Left kidney (tissue), 1 donor: ENCODE measurements at regions not wholly inside any gene's neighbourhood (a gene's known extent, or its start where the extent isn't known, plus 50 kb on each side); places are given as distances from the start of the nearest gene placed in this dataset.
"Not testable (repeated sequence)": the region's sequence is repeated elsewhere in the genome, so short reads cannot be mapped to it uniquely, and the experiment has no call there.

Experiments used
- DNase-seq: peaks from one replicate; pipeline ENCODE4 v3.0.0-alpha.2; 2013

GRCh38 chr21:28419811-28420210, 572.9 kb downstream of the LTN1 start:
- DNase-seq: no peak

- DNase-seq: no peak
These were observed 573.8 kb downstream of the LTN1 start for GRCh38 chr21:28418726-28419514.

- DNase-seq: no peak
These were observed 582.4 kb downstream of the LTN1 start for GRCh38 chr21:28410256-28410655.

GRCh38 chr21:28402616-28402989, 590.1 kb downstream of the LTN1 start:
- no peak for DNase-seq

- no peak for DNase-seq
These were observed 595.6 kb downstream of the LTN1 start for GRCh38 chr21:28397040-28397439.

- no peak for DNase-seq
These were observed 596.3 kb downstream of the LTN1 start for GRCh38 chr21:28396421-28396820.

GRCh38 chr21:28393279-28393678, 599.4 kb downstream of the LTN1 start:
- peak; percentile 68 for DNase-seq

- DNase-seq: no peak
These were observed 600.5 kb downstream of the LTN1 start for GRCh38 chr21:28391938-28392849.

GRCh38 chr21:28387220-28387619, 605.5 kb downstream of the LTN1 start:
- DNase-seq: no peak

GRCh38 chr21:28385845-28386244, 606.8 kb downstream of the LTN1 start:
- no peak for DNase-seq

- DNase-seq: not testable (repeated sequence)
These were observed 611.5 kb downstream of the LTN1 start for GRCh38 chr21:28381000-28381745.

- DNase-seq: no peak
These were observed 612.4 kb downstream of the LTN1 start for GRCh38 chr21:28380241-28380640.

- no peak for DNase-seq
These were observed 614.7 kb downstream of the LTN1 start for GRCh38 chr21:28378026-28378425.

GRCh38 chr21:28375708-28376385, 616.8 kb downstream of the LTN1 start:
- no peak for DNase-seq

GRCh38 chr21:28374881-28375280, 617.8 kb downstream of the LTN1 start:
- DNase-seq: no peak

GRCh38 chr21:28371713-28372112, 621.0 kb downstream of the LTN1 start:
- no peak for DNase-seq

GRCh38 chr21:28359300-28359699, 633.4 kb downstream of the LTN1 start:
- no peak for DNase-seq

- no peak for DNase-seq
These were observed 634.0 kb downstream of the LTN1 start for GRCh38 chr21:28358702-28359101.

GRCh38 chr21:28358170-28358569, 634.5 kb downstream of the LTN1 start:
- DNase-seq: no peak

GRCh38 chr21:28357743-28358142, 634.9 kb downstream of the LTN1 start:
- DNase-seq: no peak

- DNase-seq: no peak
These were observed 636.3 kb downstream of the LTN1 start for GRCh38 chr21:28356422-28356821.

- no peak for DNase-seq
These were observed 646.7 kb downstream of the LTN1 start for GRCh38 chr21:28345934-28346333.
